Caco-2 (cell line): ENCODE measurements at regions not wholly inside any gene's neighbourhood (a gene's known extent, or its start where the extent isn't known, plus 50 kb on each side); places are given as distances from the start of the nearest gene placed in this dataset.

Experiments
- BruUV-seq: library from RNA; stranded (reverse); fragments of 400-500 nt; replicated peaks from 2 replicates; lab custom pipeline; 2021; lab: Mats Ljungman, UMichigan
- CTCF ChIA-PET: fragments of 300-600 bp; sonication (Branson Sonifier 250); formaldehyde crosslinking; loops from one replicate; lab custom pipeline; 2022; ENCODE audit warnings: antibody characterized with exemption; lab: Charles Lee
- POLR2A ChIA-PET: fragments of 300-600 bp; sonication (Branson Sonifier 250); formaldehyde crosslinking; loops from one replicate; lab custom pipeline; 2022; ENCODE audit warnings: antibody characterized with exemption; lab: Charles Lee
- DNase-seq, 2 experiments: peaks; one replicate each; pipeline versions ENCODE4 v3.0.0 to v3.0.0-alpha.2; 2020 to 2022
- H3K27me3 ChIP-seq: replicated peaks from 2 replicates; pipeline ENCODE4 v1.6.0; 2011; ENCODE audit warnings: low read length; ENCODE audit not compliant: control insufficient read depth, insufficient read depth
- H3K36me3 ChIP-seq: 2 replicates; pipeline ENCODE4 v1.5.1; 2011; ENCODE audit warnings: low read length; ENCODE audit not compliant: control insufficient read depth, insufficient read depth
- H3K4me1 ChIP-seq: fragments of 250-450 bp; sonication (Bioruptor Pico); 2 replicates; pipeline ENCODE4 v1.5.1; 2020; ENCODE audit warnings: mild to moderate bottlenecking
- H3K4me3 ChIP-seq: 2 replicates; pipeline ENCODE4 v1.5.1; 2011; ENCODE audit warnings: low read depth, mild to moderate bottlenecking, control low read depth, low read length
- H3K9me3 ChIP-seq: fragments of 250-450 bp; sonication (Bioruptor Pico); 2 replicates; pipeline ENCODE4 v1.5.1; 2020; ENCODE audit warnings: mild to moderate bottlenecking, moderate library complexity
- H3K27ac Mint-ChIP-seq: one replicate; pipeline ENCODE4 v1.8.0; 2022; ENCODE audit warnings: mixed read lengths; ENCODE audit not compliant: unreplicated experiment
- H3K27me3 Mint-ChIP-seq: one replicate; pipeline ENCODE4 v1.8.0; 2022; ENCODE audit warnings: mixed read lengths; ENCODE audit not compliant: insufficient read depth, unreplicated experiment
- H3K36me3 Mint-ChIP-seq: one replicate; pipeline ENCODE4 v1.8.0; 2022; ENCODE audit warnings: mild to moderate bottlenecking, mixed read lengths; ENCODE audit not compliant: insufficient read depth, unreplicated experiment
- H3K4me1 Mint-ChIP-seq: one replicate; pipeline ENCODE4 v1.8.0; 2022; ENCODE audit warnings: low read depth, mixed read lengths; ENCODE audit not compliant: unreplicated experiment
- H3K4me3 Mint-ChIP-seq: one replicate; pipeline ENCODE4 v1.8.0; 2022; ENCODE audit warnings: mild to moderate bottlenecking, moderate library complexity, mixed read lengths; ENCODE audit not compliant: unreplicated experiment
- H3K9me3 Mint-ChIP-seq: one replicate; pipeline ENCODE4 v1.8.0; 2022; ENCODE audit warnings: mixed read lengths; ENCODE audit not compliant: unreplicated experiment
- intact Hi-C: fragments of 100-400 bp; cut with micrococcal nuclease; formaldehyde crosslinking; loops from one replicate; pipeline ENCODE4 v1.10.0; 2022; ENCODE audit not compliant: unreplicated experiment
- TF ChIP-seq, protein P1 (sequence below), 2 experiments: fragments of 200-600 bp in 1 of 2; IDR thresholded peaks; 1 replicate in 1 of 2; 2 replicates in 1 of 2; pipeline versions ENCODE4 v1.5.1 to v1.8.0; 2011 to 2022; ENCODE audit warnings: antibody characterized with exemption in 1 of 2, control low read depth in 1 of 2, inconsistent platforms in 1 of 2, low read depth in 1 of 2, low read length in 1 of 2, mild to moderate bottlenecking in 1 of 2, moderate library complexity in 1 of 2; ENCODE audit not compliant: insufficient read depth in 1 of 2, severe bottlenecking in 1 of 2, unreplicated experiment in 1 of 2

DNA sequence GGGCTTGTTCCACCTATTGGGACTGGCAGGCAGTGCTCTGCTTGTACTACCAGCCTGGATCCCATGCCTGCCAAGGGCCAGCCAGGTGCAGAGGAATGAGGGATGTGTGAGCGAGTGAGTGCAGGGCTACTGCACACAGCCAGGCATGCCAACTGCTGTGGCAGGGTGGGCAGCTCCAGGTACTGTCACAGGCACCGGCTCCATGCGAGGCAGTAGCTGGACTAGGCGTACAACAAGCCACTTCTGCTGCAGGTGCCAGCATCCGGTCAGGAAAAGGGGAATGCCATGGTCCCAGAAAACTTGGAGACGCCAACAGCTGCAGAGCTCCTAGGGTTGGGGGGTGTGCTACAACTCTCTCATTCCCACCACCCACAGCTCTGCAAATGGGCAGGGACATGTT, 1356.7 kb downstream of the SI start:
- Histone ChIP-seq H3K36me3 (no peaks in the 10 kb centered on the region), H3K4me1 (no peaks in the 10 kb centered on the region), H3K27me3 (no peaks in the 10 kb centered on the region), H3K4me3 (no peak overlapping the region), H3K9me3 (no peaks in the 10 kb centered on the region)
- intact Hi-C loops: no loop called here
- Mint-ChIP-seq H3K4me1 (no peaks in the 10 kb centered on the region), H3K27me3 (no peaks in the 10 kb centered on the region), H3K4me3 (no peak overlapping the region), H3K36me3 (no peaks in the 10 kb centered on the region), H3K27ac (no peak overlapping the region), H3K9me3 (peaks cover 8% of the 10 kb centered on the region)
- BruUV-seq: no TSS peak
- TF ChIP-seq, protein P1, sequence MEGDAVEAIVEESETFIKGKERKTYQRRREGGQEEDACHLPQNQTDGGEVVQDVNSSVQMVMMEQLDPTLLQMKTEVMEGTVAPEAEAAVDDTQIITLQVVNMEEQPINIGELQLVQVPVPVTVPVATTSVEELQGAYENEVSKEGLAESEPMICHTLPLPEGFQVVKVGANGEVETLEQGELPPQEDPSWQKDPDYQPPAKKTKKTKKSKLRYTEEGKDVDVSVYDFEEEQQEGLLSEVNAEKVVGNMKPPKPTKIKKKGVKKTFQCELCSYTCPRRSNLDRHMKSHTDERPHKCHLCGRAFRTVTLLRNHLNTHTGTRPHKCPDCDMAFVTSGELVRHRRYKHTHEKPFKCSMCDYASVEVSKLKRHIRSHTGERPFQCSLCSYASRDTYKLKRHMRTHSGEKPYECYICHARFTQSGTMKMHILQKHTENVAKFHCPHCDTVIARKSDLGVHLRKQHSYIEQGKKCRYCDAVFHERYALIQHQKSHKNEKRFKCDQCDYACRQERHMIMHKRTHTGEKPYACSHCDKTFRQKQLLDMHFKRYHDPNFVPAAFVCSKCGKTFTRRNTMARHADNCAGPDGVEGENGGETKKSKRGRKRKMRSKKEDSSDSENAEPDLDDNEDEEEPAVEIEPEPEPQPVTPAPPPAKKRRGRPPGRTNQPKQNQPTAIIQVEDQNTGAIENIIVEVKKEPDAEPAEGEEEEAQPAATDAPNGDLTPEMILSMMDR (IDR thresholded peaks at IDR 0.05; ENCODE audit: insufficient read depth in 1 of 2, low read depth in 1 of 2, low read length in 1 of 2, severe bottlenecking in 1 of 2, unreplicated experiment in 1 of 2): no peak
- DNase-seq: no peak
- POLR2A ChIA-PET: no interaction called here
- CTCF ChIA-PET: no interaction called here

DNA sequence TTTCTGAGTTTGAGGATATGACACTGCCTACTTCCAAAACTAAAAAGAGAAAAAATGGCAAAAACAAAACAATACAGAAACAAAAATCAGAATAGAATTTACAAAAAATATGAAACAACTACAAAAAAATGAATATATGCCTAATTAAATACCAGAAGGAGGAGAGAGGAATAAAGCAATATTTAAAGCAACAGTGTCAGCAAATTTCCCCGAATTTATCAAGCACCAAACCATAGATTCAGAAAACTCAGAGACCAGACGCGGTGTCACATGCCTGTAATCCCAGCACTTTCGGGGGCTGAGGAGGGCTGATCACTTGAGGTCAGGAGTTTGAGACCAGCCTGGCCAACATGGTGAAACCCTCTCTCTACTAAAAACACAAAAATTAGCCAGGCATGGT, 1360.9 kb downstream of the SI start:
- Histone ChIP-seq H3K27me3 (no peaks in the 10 kb centered on the region), H3K4me3 (no peak overlapping the region), H3K9me3 (no peaks in the 10 kb centered on the region), H3K4me1 (no peaks in the 10 kb centered on the region), H3K36me3 (no peaks in the 10 kb centered on the region)
- no peak for DNase-seq
- intact Hi-C loops: no loop called here
- peaks cover 8% of the 10 kb centered on the region for H3K9me3 Mint-ChIP-seq
- no peaks in the 10 kb centered on the region for H3K27me3 Mint-ChIP-seq
- ChIA-PET CTCF (no interaction called here), POLR2A (no interaction called here)
- TF ChIP-seq, protein P1 (IDR thresholded peaks at IDR 0.05; ENCODE audit: insufficient read depth in 1 of 2, low read depth in 1 of 2, low read length in 1 of 2, severe bottlenecking in 1 of 2, unreplicated experiment in 1 of 2): no peak
- no peaks in the 10 kb centered on the region for H3K4me1 Mint-ChIP-seq
- no peak overlapping the region for H3K27ac Mint-ChIP-seq
- no peak overlapping the region for H3K4me3 Mint-ChIP-seq
- BruUV-seq: no TSS peak
- no peaks in the 10 kb centered on the region for H3K36me3 Mint-ChIP-seq

DNA sequence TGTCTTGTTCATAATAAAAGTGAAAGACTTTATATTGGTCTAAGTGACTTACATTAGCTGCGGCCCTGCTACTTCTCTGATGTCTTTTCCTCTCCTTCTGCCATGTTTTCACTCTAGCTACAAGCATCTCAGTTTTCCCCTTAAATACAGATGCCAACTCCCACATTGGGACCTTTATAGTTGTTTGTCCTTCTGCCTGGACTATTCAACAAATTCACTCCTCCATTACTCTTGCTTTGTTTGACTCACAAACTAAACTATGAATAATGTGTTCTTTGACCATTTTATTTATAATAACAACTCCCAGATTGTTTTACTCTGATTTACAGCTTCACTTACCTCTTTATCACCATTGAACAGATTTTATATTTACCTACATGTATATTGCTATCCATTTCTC, 1369.9 kb downstream of the SI start:
- intact Hi-C loops: no loop called here
- H3K4me3 Mint-ChIP-seq: no peak overlapping the region
- H3K4me1 ChIP-seq: no peaks in the 10 kb centered on the region
- H3K27ac Mint-ChIP-seq: no peak overlapping the region
- TF ChIP-seq, protein P1 (IDR thresholded peaks at IDR 0.05; ENCODE audit: insufficient read depth in 1 of 2, low read depth in 1 of 2, low read length in 1 of 2, severe bottlenecking in 1 of 2, unreplicated experiment in 1 of 2): no peak
- ChIA-PET CTCF (no interaction called here), POLR2A (no interaction called here)
- no TSS peak for BruUV-seq
- no peaks in the 10 kb centered on the region for H3K4me1 Mint-ChIP-seq
- no peak for DNase-seq
- no peaks in the 10 kb centered on the region for H3K9me3 ChIP-seq
- H3K36me3 Mint-ChIP-seq: no peaks in the 10 kb centered on the region
- H3K9me3 Mint-ChIP-seq: no peaks in the 10 kb centered on the region
- no peak overlapping the region for H3K4me3 ChIP-seq
- no peaks in the 10 kb centered on the region for H3K27me3 ChIP-seq
- no peaks in the 10 kb centered on the region for H3K36me3 ChIP-seq
- no peaks in the 10 kb centered on the region for H3K27me3 Mint-ChIP-seq
